RWPE1 (cell line): ENCODE measurements at regions not wholly inside any gene's neighbourhood (a gene's known extent, or its start where the extent isn't known, plus 50 kb on each side); places are given as distances from the start of the nearest gene placed in this dataset.

ENCODE experiments used
- CTCF ChIA-PET: fragments of 350-600 bp; sonication (Branson Sonifier 250); formaldehyde crosslinking; extraction: SDS; loops from one replicate; lab custom pipeline; 2021; lab: Yijun Ruan, JAX
- POLR2A ChIA-PET: fragments of 400-600 bp; formaldehyde crosslinking; extraction: SDS; loops from one replicate; lab custom pipeline; 2020; ENCODE audit warnings: antibody characterized with exemption; ENCODE audit not compliant: low non-redundant PET; lab: Yijun Ruan, JAX
- DNase-seq: peaks from one replicate; pipeline ENCODE4 v3.0.0; 2012; ENCODE audit warnings: low spot score
- H3K27ac ChIP-seq: fragments of 450-650 bp; 2 replicates; pipeline ENCODE4 v1.5.1; 2017
- TF ChIP-seq, protein P1 (sequence below): fragments of 450-650 bp; conservative IDR thresholded peaks from 2 replicates; pipeline ENCODE4 v1.5.1; 2017; ENCODE audit warnings: low read depth, mild to moderate bottlenecking

DNA sequence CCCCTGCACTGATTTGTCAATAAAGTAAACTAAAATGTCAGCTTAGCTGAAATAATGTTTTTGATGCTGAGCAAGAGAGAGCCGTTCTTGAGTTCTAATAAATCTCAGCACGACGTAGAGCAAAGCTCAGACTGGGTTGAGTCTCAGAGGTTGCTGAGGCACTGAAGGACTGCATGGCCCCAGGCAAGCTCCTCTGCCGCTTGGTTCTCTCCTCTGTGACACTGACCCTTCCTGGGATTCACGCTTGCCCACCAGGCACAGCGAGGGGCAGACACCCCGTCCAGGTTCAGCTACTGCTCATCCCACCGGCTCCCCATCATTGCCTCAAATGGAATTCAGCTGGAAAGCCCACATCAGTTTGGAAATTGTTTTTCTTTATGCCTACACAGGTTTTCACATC, 129.8 kb downstream of the IRX2 start:
- CTCF ChIA-PET, result interaction anchor here (0.7 kb wide), 1 partner anchor 8 kb away, joined by 3 read pairs; no protein-coding TSS in a partner anchor
- POLR2A ChIA-PET, result no interaction called here
- TF ChIP-seq, protein P1, sequence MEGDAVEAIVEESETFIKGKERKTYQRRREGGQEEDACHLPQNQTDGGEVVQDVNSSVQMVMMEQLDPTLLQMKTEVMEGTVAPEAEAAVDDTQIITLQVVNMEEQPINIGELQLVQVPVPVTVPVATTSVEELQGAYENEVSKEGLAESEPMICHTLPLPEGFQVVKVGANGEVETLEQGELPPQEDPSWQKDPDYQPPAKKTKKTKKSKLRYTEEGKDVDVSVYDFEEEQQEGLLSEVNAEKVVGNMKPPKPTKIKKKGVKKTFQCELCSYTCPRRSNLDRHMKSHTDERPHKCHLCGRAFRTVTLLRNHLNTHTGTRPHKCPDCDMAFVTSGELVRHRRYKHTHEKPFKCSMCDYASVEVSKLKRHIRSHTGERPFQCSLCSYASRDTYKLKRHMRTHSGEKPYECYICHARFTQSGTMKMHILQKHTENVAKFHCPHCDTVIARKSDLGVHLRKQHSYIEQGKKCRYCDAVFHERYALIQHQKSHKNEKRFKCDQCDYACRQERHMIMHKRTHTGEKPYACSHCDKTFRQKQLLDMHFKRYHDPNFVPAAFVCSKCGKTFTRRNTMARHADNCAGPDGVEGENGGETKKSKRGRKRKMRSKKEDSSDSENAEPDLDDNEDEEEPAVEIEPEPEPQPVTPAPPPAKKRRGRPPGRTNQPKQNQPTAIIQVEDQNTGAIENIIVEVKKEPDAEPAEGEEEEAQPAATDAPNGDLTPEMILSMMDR, result no peak
- H3K27ac ChIP-seq, result no peak overlapping the region
- no peak for DNase-seq

- TF ChIP-seq, protein P1, result no peak
- ChIA-PET POLR2A (no interaction called here), CTCF (interaction anchor here (0.5 to 0.7 kb wide), 2 partner anchors 61 to 135 kb away, joined by 3 to 5 read pairs; no protein-coding TSS in a partner anchor)
- H3K27ac ChIP-seq, result no peak overlapping the region
- no peak for DNase-seq
These were observed 132.3 kb downstream of the IRX2 start for GRCh38 chr5:2619216-2619615.

DNA sequence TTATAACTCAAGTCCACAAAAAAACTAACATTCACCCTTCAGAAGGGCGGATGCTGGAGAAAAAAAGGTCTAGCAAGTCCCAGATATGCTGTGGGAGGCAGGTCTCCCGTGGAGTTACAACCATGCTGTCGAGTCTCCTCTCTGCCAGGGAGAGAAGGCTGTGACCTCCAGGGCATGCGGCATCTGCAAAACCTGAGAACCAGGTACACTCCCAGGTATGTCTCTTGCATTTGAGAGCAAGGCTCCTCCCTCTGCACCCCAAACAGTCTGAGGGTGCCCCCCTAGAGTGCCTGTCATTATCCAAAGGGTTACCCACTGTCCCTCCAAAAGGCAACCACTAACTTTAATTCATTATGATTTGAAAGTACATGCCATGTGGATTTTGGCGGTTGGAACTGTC, 134.0 kb downstream of the IRX2 start:
- TF ChIP-seq, protein P1, result no peak
- POLR2A ChIA-PET, result no interaction called here

GRCh38 chr5:2615917-2616316, 135.6 kb downstream of the IRX2 start:
- H3K27ac ChIP-seq, result no peak overlapping the region
- CTCF ChIA-PET, result no interaction called here
- TF ChIP-seq, protein P1, result no peak
- no peak for DNase-seq
- POLR2A ChIA-PET, result no interaction called here

More for the DNA sequence above, 134.0 kb downstream of the IRX2 start:
- H3K27ac ChIP-seq, result no peak overlapping the region
- CTCF ChIA-PET, result no interaction called here
- no peak for DNase-seq

GRCh38 chr5:2614571-2614970, 136.9 kb downstream of the IRX2 start:
- CTCF ChIA-PET, result interaction anchor here (0.7 kb wide), 1 partner anchor 357 kb away, joined by 4 read pairs; no protein-coding TSS in a partner anchor
- H3K27ac ChIP-seq, result no peak overlapping the region
- POLR2A ChIA-PET, result no interaction called here
- no peak for DNase-seq
- TF ChIP-seq, protein P1, result no peak

GRCh38 chr5:2611659-2612058, 139.8 kb downstream of the IRX2 start:
- ChIA-PET CTCF (interaction anchor here (0.8 kb wide), 1 partner anchor 11 kb away, joined by 3 read pairs; no protein-coding TSS in a partner anchor), POLR2A (no interaction called here)
- H3K27ac ChIP-seq, result no peak overlapping the region
- TF ChIP-seq, protein P1, result no peak
- DNase-seq, result no peak
